Colonic mucosa (tissue), 4 donors: ENCODE measurements at regions not wholly inside any gene's neighbourhood (a gene's known extent, or its start where the extent isn't known, plus 50 kb on each side); places are given as distances from the start of the nearest gene placed in this dataset.

Source experiments
- DNase-seq: peaks from one replicate; pipeline ENCODE4 v3.0.0-alpha.2; 2020
- H3K27ac ChIP-seq: fragments of 200-600 bp; one replicate; pipeline ENCODE4 v1.8.0; 2021
- H3K27me3 ChIP-seq: fragments of 200-600 bp; one replicate; pipeline ENCODE4 v1.8.0; 2021
- H3K36me3 ChIP-seq: fragments of 200-600 bp; one replicate; pipeline ENCODE4 v1.8.0; 2021
- H3K4me1 ChIP-seq: fragments of 200-600 bp; one replicate; pipeline ENCODE4 v1.8.0; 2021; ENCODE audit warnings: mild to moderate bottlenecking
- H3K4me3 ChIP-seq: fragments of 200-600 bp; one replicate; pipeline ENCODE4 v1.8.0; 2021
- H3K9ac ChIP-seq, 2 donors: one replicate each; pipeline ENCODE4 v1.7.0; 2013; ENCODE audit warnings: control low read depth in 2 of 2, low read depth in 2 of 2, low read length in 2 of 2
- H3K9me3 ChIP-seq: fragments of 200-600 bp; one replicate; pipeline ENCODE4 v1.8.0; 2021
- intact Hi-C: fragments of 100-400 bp; cut with DNase I; formaldehyde crosslinking; loops from one replicate; pipeline ENCODE4 v1.14.1; 2022
- TF ChIP-seq, protein P1 (sequence below): fragments of 200-600 bp; IDR thresholded peaks from one replicate; pipeline ENCODE4 v1.8.0; 2022; ENCODE audit warnings: antibody characterized with exemption, mild to moderate bottlenecking
- donor health status: healthy.
- donor health status: DM: no; HTN: no; CAD: no.
- donor health status: DM: no; HTN: no; CAD: no.

GRCh38 chr3:163315786-163316185 is 1762.5 kb downstream of the SI start:
- H3K9ac ChIP-seq: no peak overlapping the region
- intact Hi-C loops: no loop called here
- TF ChIP-seq, protein P1, sequence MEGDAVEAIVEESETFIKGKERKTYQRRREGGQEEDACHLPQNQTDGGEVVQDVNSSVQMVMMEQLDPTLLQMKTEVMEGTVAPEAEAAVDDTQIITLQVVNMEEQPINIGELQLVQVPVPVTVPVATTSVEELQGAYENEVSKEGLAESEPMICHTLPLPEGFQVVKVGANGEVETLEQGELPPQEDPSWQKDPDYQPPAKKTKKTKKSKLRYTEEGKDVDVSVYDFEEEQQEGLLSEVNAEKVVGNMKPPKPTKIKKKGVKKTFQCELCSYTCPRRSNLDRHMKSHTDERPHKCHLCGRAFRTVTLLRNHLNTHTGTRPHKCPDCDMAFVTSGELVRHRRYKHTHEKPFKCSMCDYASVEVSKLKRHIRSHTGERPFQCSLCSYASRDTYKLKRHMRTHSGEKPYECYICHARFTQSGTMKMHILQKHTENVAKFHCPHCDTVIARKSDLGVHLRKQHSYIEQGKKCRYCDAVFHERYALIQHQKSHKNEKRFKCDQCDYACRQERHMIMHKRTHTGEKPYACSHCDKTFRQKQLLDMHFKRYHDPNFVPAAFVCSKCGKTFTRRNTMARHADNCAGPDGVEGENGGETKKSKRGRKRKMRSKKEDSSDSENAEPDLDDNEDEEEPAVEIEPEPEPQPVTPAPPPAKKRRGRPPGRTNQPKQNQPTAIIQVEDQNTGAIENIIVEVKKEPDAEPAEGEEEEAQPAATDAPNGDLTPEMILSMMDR: no peak

DNA sequence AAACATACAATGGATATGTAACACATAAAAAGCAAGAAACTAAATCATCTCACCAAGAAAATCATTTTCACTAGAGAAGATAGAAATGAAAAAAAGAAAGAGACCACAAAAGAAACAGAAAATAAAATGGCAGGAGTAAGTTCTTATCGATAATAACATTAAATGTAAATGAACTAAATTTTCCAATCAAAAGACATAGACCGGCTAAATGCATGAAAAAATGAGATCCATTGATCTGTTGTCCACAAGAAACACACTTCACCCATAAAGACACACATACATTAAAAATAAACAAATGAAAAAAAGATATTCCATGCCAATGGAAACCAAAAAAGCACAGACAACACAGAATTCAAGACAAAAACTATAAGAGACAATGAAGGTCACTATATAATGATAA is 1771.9 kb downstream of the SI start:
- H3K36me3 ChIP-seq: no peaks in the 10 kb centered on the region
- TF ChIP-seq, protein P1: no peak
- H3K4me1 ChIP-seq: no peaks in the 10 kb centered on the region
- H3K9me3 ChIP-seq: no peaks in the 10 kb centered on the region
- DNase-seq: no peak
- intact Hi-C loops: no loop called here
- no peak overlapping the region for H3K4me3 ChIP-seq
- H3K9ac ChIP-seq: no peak overlapping the region
- H3K27ac ChIP-seq: no peak overlapping the region
- no peaks in the 10 kb centered on the region for H3K27me3 ChIP-seq

More at GRCh38 chr3:163315786-163316185, 1762.5 kb downstream of the SI start:
- no peak overlapping the region for H3K4me3 ChIP-seq
- H3K4me1 ChIP-seq: no peaks in the 10 kb centered on the region
- no peaks in the 10 kb centered on the region for H3K9me3 ChIP-seq
- no peak for DNase-seq
- no peak overlapping the region for H3K27ac ChIP-seq
- no peaks in the 10 kb centered on the region for H3K27me3 ChIP-seq
- H3K36me3 ChIP-seq: no peaks in the 10 kb centered on the region

GRCh38 chr3:163273694-163274093 is 1777.1 kb downstream of the OTOL1 start:
- Histone ChIP-seq H3K4me1 (no peaks in the 10 kb centered on the region), H3K4me3 (no peak overlapping the region)

DNA sequence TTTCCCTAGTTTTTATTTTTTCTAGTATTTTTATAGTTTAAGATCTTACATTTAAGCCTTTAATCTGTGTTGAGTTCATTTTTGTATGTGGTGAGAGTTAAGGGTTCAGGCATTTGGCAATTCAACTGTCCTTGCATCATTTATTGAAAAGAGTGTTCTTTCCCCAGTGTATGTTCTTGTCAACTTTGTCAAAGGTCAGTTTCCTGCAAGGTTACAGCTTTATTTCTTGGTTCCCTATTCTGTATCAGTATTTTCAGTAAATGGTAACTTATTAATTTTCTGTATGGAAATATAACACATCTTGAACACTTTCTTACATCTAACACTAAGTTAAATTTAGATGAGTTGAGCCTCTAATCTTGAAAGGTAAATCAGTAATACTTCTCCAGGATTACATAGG is 1770.1 kb downstream of the OTOL1 start:
- TF ChIP-seq, protein P1: no peak

More at GRCh38 chr3:163273694-163274093, 1777.1 kb downstream of the OTOL1 start:
- Histone ChIP-seq H3K9me3 (no peaks in the 10 kb centered on the region), H3K9ac (no peak overlapping the region), H3K36me3 (no peaks in the 10 kb centered on the region), H3K27me3 (no peaks in the 10 kb centered on the region), H3K27ac (no peak overlapping the region)
- no peak for DNase-seq
- intact Hi-C loops: no loop called here
- TF ChIP-seq, protein P1: no peak

DNA sequence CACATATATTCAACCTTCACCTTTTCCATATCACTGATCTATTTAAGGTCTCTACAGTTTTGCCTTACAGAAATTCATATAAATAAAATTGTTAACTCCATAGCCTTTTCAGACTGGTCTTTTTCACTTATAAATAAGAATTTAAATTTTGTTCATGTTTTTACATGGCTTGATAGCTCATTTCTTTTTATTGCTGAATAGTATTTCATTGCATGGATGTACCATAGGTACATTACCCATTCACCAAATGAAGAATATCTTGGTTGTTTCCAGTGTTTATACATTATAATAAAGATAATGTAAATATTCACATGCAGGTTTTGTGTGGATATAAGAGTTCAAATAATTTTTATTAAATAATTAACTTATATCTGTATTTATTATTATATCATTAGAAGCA is 1765.0 kb downstream of the OTOL1 start:
- no peak for DNase-seq
- Histone ChIP-seq H3K9me3 (no peaks in the 10 kb centered on the region), H3K4me1 (no peaks in the 10 kb centered on the region), H3K27ac (no peak overlapping the region), H3K9ac (no peak overlapping the region), H3K27me3 (no peaks in the 10 kb centered on the region), H3K36me3 (no peaks in the 10 kb centered on the region), H3K4me3 (no peak overlapping the region)
- intact Hi-C loops: no loop called here
- TF ChIP-seq, protein P1: no peak

More for the DNA sequence above, 1770.1 kb downstream of the OTOL1 start:
- Histone ChIP-seq H3K9ac (no peak overlapping the region), H3K36me3 (no peaks in the 10 kb centered on the region), H3K4me3 (no peak overlapping the region), H3K27ac (no peak overlapping the region), H3K27me3 (no peaks in the 10 kb centered on the region), H3K9me3 (no peaks in the 10 kb centered on the region), H3K4me1 (no peaks in the 10 kb centered on the region)
- no peak for DNase-seq
- intact Hi-C loops: no loop called here

DNA sequence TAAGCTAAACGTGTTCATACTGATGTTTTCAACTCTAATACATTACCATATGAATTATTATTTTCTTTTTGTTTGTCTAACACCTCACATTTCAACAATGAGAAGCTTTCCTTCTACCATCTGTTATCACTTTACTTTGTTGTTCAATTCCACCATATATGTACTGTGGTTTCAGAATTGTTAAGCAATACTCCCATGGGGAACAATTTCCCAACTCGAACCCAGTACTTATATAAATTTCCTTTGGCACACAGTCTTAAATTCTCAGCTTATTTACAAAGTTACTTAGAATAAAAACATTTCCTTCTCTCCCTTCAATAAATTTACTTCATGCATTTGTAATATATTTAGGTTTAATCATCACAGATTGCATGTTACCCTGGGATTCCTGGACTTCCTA is 1764.4 kb downstream of the OTOL1 start:
- TF ChIP-seq, protein P1: no peak
- no peaks in the 10 kb centered on the region for H3K9me3 ChIP-seq
- H3K4me3 ChIP-seq: no peak overlapping the region
- intact Hi-C loops: no loop called here
- DNase-seq: no peak
- no peaks in the 10 kb centered on the region for H3K27me3 ChIP-seq
- H3K4me1 ChIP-seq: no peaks in the 10 kb centered on the region
- no peaks in the 10 kb centered on the region for H3K36me3 ChIP-seq
- H3K9ac ChIP-seq: no peak overlapping the region
- no peak overlapping the region for H3K27ac ChIP-seq
